ENCODE measurements at regions not wholly inside any gene's neighbourhood (a gene's known extent, or its start where the extent isn't known, plus 50 kb on each side); places are given as distances from the start of the nearest gene placed in this dataset.

- DNase-seq (ENCODE audit: low read depth, low spot score) (no peak), FAIRE-seq (no peak)
- Histone ChIP-seq H3K27ac (ENCODE audit: control insufficient read depth, insufficient read depth, low read length) (no peak overlapping the region), H3K9ac (ENCODE audit: control insufficient read depth, extremely low read depth, insufficient read depth, low read length) (no peak overlapping the region), H3K36me3 (ENCODE audit: control insufficient read depth in 2 of 2, extremely low read depth in 1 of 2, insufficient read depth in 2 of 2, low read length in 2 of 2) (no peaks in the 10 kb centered on the region), H3K9me1 (ENCODE audit: control insufficient read depth, extremely low read depth, insufficient read depth, low read length) (no peaks in the 10 kb centered on the region), H4K20me1 (ENCODE audit: control insufficient read depth, extremely low read depth, insufficient read depth, low read length) (no peaks in the 10 kb centered on the region), H3K4me2 (ENCODE audit: control insufficient read depth, extremely low read depth, insufficient read depth, low read depth, low read length) (peak overlapping the region; percentile 63), H3K9me3 (ENCODE audit: control insufficient read depth, low read depth, low read length) (no peaks in the 10 kb centered on the region), H3K79me2 (ENCODE audit: control insufficient read depth, insufficient read depth, low read length) (no peaks in the 10 kb centered on the region), H3K4me3 (ENCODE audit: control insufficient read depth in 2 of 3, extremely low read depth in 1 of 3, insufficient read depth in 2 of 3, low read depth in 1 of 3, low read length in 3 of 3) (no peak overlapping the region), H3K27me3 (ENCODE audit: control insufficient read depth, extremely low read depth, insufficient read depth, low read length) (no peaks in the 10 kb centered on the region), H2AFZ (ENCODE audit: control insufficient read depth, low read length) (peak overlapping the region; percentile 73), H3K4me1 (ENCODE audit: control insufficient read depth, extremely low read depth, insufficient read depth, low read length) (no peaks in the 10 kb centered on the region)
- dilution Hi-C loops (cut with MboI; ENCODE audit: extremely low pct_ligation_motif_present, low sequenced_read_pairs), result no loop called here
- TF ChIP-seq EZH2 (IDR thresholded peaks at IDR 0.05; ENCODE audit: low read length), result no peak
- no peak for TF ChIP-seq CTCF (optimal IDR thresholded peaks at IDR 0.05 in 1 of 3, IDR thresholded peaks at IDR 0.05 in 1 of 3, conservative IDR thresholded peaks at IDR 0.05 in 1 of 3; ENCODE audit: extremely low read depth in 1 of 3, insufficient read depth in 2 of 3, low read length in 3 of 3)
These were observed 340.3 kb upstream of the CD180 start for GRCh38 chr5:67536866-67537265.

- dilution Hi-C loops (cut with MboI; ENCODE audit: extremely low pct_ligation_motif_present, low sequenced_read_pairs), result no loop called here
- Histone ChIP-seq H3K9me3 (ENCODE audit: control insufficient read depth, low read depth, low read length) (no peaks in the 10 kb centered on the region), H4K20me1 (ENCODE audit: control insufficient read depth, extremely low read depth, insufficient read depth, low read length) (no peaks in the 10 kb centered on the region), H3K4me2 (ENCODE audit: control insufficient read depth, extremely low read depth, insufficient read depth, low read depth, low read length) (no peak overlapping the region), H3K27ac (ENCODE audit: control insufficient read depth, insufficient read depth, low read length) (no peak overlapping the region), H3K4me3 (ENCODE audit: control insufficient read depth in 2 of 3, extremely low read depth in 1 of 3, insufficient read depth in 2 of 3, low read depth in 1 of 3, low read length in 3 of 3) (no peak overlapping the region), H3K79me2 (ENCODE audit: control insufficient read depth, insufficient read depth, low read length) (no peaks in the 10 kb centered on the region), H3K9me1 (ENCODE audit: control insufficient read depth, extremely low read depth, insufficient read depth, low read length) (no peaks in the 10 kb centered on the region), H2AFZ (ENCODE audit: control insufficient read depth, low read length) (no peak overlapping the region), H3K9ac (ENCODE audit: control insufficient read depth, extremely low read depth, insufficient read depth, low read length) (no peak overlapping the region), H3K4me1 (ENCODE audit: control insufficient read depth, extremely low read depth, insufficient read depth, low read length) (no peaks in the 10 kb centered on the region), H3K36me3 (ENCODE audit: control insufficient read depth in 2 of 2, extremely low read depth in 1 of 2, insufficient read depth in 2 of 2, low read length in 2 of 2) (no peaks in the 10 kb centered on the region), H3K27me3 (ENCODE audit: control insufficient read depth, extremely low read depth, insufficient read depth, low read length) (no peaks in the 10 kb centered on the region)
- DNase-seq (ENCODE audit: low read depth, low spot score) (no peak), FAIRE-seq (no peak)
- TF ChIP-seq CTCF (optimal IDR thresholded peaks at IDR 0.05 in 1 of 3, IDR thresholded peaks at IDR 0.05 in 1 of 3, conservative IDR thresholded peaks at IDR 0.05 in 1 of 3; ENCODE audit: extremely low read depth in 1 of 3, insufficient read depth in 2 of 3, low read length in 3 of 3) (no peak), EZH2 (IDR thresholded peaks at IDR 0.05; ENCODE audit: low read length) (no peak)
These were observed 334.1 kb upstream of the CD180 start for GRCh38 chr5:67530609-67531255.
